ENCODE measurements at regions not wholly inside any gene's neighbourhood (a gene's known extent, or its start where the extent isn't known, plus 50 kb on each side); places are given as distances from the start of the nearest gene placed in this dataset.

DNA sequence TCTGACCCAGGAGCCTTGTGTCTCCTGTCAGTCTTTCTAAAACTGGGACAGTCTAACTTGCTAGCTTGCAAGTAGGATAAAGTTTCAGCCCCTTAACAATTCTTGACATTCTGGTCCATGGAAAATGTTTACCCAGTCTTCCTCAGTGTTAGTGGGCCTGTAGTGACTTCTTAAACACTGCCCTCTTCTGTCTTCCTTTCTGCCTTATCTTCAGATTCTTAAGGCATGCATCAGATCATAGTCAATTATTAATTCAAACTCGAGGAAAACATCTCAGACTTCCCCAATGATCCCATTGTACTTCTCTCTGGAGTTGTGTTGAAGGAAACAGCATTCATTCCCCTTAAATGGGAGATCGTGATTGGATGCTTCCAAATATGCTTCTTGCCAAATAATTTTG is 1199.8 kb downstream of the DTWD2 start:
- Histone ChIP-seq H3K36me3 (ENCODE audit: control insufficient read depth in 4 of 4, insufficient read depth in 4 of 4, low read length in 4 of 4) (no peaks in the 10 kb centered on the region), H3K4me1 (ENCODE audit: control insufficient read depth in 5 of 5, insufficient read depth in 5 of 5, low read length in 5 of 5) (peaks cover 0 to under 1% (median 0%) of the 10 kb centered on the region in 5 donors), H3K9me3 (ENCODE audit: control insufficient read depth in 4 of 4, insufficient read depth in 3 of 4, low read length in 3 of 4) (no peaks in the 10 kb centered on the region), H3K27me3 (ENCODE audit: control insufficient read depth in 3 of 3, insufficient read depth in 3 of 3, low read length in 2 of 3) (no peaks in the 10 kb centered on the region), H3K9ac (ENCODE audit: insufficient read depth in 1 of 2, low read length in 2 of 2) (no peak overlapping the region), H3K27ac (ENCODE audit: low read depth in 1 of 2, low read length in 1 of 2) (no peak overlapping the region), H3K4me3 (no peak overlapping the region)
- DNase-seq (peak in 2 of 3 donors; percentile 5 to 23), ATAC-seq (ENCODE audit: insufficient read depth, low FRiP score) (no peak)
- WGBS, 2 donors: 35 to 50% methylated on average over 2 of the region's 2 CpGs
- TF ChIP-seq, protein P1, sequence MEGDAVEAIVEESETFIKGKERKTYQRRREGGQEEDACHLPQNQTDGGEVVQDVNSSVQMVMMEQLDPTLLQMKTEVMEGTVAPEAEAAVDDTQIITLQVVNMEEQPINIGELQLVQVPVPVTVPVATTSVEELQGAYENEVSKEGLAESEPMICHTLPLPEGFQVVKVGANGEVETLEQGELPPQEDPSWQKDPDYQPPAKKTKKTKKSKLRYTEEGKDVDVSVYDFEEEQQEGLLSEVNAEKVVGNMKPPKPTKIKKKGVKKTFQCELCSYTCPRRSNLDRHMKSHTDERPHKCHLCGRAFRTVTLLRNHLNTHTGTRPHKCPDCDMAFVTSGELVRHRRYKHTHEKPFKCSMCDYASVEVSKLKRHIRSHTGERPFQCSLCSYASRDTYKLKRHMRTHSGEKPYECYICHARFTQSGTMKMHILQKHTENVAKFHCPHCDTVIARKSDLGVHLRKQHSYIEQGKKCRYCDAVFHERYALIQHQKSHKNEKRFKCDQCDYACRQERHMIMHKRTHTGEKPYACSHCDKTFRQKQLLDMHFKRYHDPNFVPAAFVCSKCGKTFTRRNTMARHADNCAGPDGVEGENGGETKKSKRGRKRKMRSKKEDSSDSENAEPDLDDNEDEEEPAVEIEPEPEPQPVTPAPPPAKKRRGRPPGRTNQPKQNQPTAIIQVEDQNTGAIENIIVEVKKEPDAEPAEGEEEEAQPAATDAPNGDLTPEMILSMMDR (IDR thresholded peaks at IDR 0.05; ENCODE audit: control extremely low read depth, extremely low read depth): no peak

DNA sequence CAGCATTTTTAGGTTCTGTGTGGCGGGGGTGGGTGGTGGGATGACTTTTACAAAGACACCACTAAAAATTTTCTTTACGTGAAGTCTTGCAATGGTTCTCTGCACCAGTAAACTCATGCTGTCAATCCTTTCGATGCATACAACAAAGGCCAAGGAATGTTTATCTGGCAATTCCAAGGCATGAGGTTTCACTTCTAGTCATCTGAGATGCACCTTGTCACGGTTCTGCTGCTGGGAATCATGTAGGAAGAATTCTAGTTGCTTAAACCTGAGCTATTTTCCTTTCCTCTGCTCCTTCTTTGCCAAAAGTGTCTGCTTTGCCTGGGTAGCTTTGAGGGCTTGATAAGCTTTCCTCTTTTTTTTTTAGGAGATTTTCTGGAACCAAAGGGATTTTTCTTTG is 1204.5 kb upstream of the SEMA6A start:
- H3K4me3 ChIP-seq: no peak overlapping the region
- TF ChIP-seq, protein P1 (IDR thresholded peaks at IDR 0.05; ENCODE audit: control extremely low read depth, extremely low read depth): no peak
- H3K27ac ChIP-seq (ENCODE audit: low read depth in 1 of 2, low read length in 1 of 2): no peak overlapping the region
- no peak for ATAC-seq (ENCODE audit: insufficient read depth, low FRiP score)
- H3K36me3 ChIP-seq (ENCODE audit: control insufficient read depth in 4 of 4, insufficient read depth in 4 of 4, low read length in 4 of 4): no peaks in the 10 kb centered on the region
- WGBS, 2 donors: 91 to 92% methylated on average over 4 of the region's 4 CpGs
- DNase-seq: no peak
- no peaks in the 10 kb centered on the region for H3K4me1 ChIP-seq (ENCODE audit: control insufficient read depth in 5 of 5, insufficient read depth in 5 of 5, low read length in 5 of 5)
- H3K27me3 ChIP-seq (ENCODE audit: control insufficient read depth in 3 of 3, insufficient read depth in 3 of 3, low read length in 2 of 3): no peaks in the 10 kb centered on the region
- H3K9ac ChIP-seq (ENCODE audit: insufficient read depth in 1 of 2, low read length in 2 of 2): no peak overlapping the region
- peaks cover 0 to 4% (median 0%) of the 10 kb centered on the region in 4 donors for H3K9me3 ChIP-seq (ENCODE audit: control insufficient read depth in 4 of 4, insufficient read depth in 3 of 4, low read length in 3 of 4)

DNA sequence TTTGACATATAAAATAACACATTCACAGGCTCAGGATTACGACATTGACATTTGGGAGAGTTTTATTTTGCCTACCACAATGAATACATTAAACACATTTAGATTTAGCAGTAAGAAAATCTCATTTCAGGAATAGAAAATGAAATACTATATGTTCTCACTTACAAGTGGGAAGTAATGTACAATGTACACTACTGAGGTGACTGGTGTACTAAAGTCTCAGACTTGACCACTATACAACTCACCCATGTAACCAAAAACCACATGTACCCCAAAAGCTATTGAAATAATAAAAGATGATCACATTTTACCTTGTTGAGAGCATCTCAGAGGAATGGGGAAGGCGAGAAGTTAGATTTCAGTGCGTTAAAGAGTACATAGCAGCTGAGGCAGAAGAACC is 1202.4 kb upstream of the SEMA6A start:
- no peak overlapping the region for H3K4me3 ChIP-seq
- DNase-seq (no peak), ATAC-seq (ENCODE audit: insufficient read depth, low FRiP score) (no peak)
- H3K36me3 ChIP-seq (ENCODE audit: control insufficient read depth in 4 of 4, insufficient read depth in 4 of 4, low read length in 4 of 4): no peaks in the 10 kb centered on the region
- peaks cover 0 to 4% (median 2%) of the 10 kb centered on the region in 4 donors for H3K9me3 ChIP-seq (ENCODE audit: control insufficient read depth in 4 of 4, insufficient read depth in 3 of 4, low read length in 3 of 4)
- WGBS, 2 donors: 88 to 90% methylated on average over 3 of the region's 3 CpGs
- H3K27me3 ChIP-seq (ENCODE audit: control insufficient read depth in 3 of 3, insufficient read depth in 3 of 3, low read length in 2 of 3): no peaks in the 10 kb centered on the region
- no peaks in the 10 kb centered on the region for H3K4me1 ChIP-seq (ENCODE audit: control insufficient read depth in 5 of 5, insufficient read depth in 5 of 5, low read length in 5 of 5)
- H3K9ac ChIP-seq (ENCODE audit: insufficient read depth in 1 of 2, low read length in 2 of 2): no peak overlapping the region
- H3K27ac ChIP-seq (ENCODE audit: low read depth in 1 of 2, low read length in 1 of 2): no peak overlapping the region
- TF ChIP-seq, protein P1 (IDR thresholded peaks at IDR 0.05; ENCODE audit: control extremely low read depth, extremely low read depth): no peak

DNA sequence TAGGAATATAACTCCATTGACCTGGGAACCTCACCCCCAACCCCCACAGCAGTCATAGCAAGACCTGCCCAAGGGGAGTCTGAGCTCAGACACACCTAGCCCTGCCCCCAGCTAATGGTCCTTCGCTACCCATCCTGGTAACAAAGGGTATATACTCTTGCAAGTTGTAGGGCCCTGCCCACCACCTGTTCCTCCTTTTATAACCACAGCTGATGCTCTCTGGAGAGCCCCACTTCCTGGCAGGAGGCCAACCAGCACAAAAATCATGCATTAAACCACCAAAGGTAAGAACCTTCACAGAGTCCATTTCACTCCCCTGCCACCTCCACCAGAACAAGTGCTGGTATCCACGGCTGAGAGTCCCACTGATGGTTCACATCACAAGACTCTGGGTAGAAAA is 1195.3 kb upstream of the SEMA6A start:
- Histone ChIP-seq H3K27me3 (ENCODE audit: control insufficient read depth in 3 of 3, insufficient read depth in 3 of 3, low read length in 2 of 3) (no peaks in the 10 kb centered on the region), H3K4me3 (no peak overlapping the region), H3K4me1 (ENCODE audit: control insufficient read depth in 5 of 5, insufficient read depth in 5 of 5, low read length in 5 of 5) (no peaks in the 10 kb centered on the region), H3K9me3 (ENCODE audit: control insufficient read depth in 4 of 4, insufficient read depth in 3 of 4, low read length in 3 of 4) (peaks cover 0 to 9% (median 0%) of the 10 kb centered on the region in 4 donors), H3K9ac (ENCODE audit: insufficient read depth in 1 of 2, low read length in 2 of 2) (no peak overlapping the region), H3K27ac (ENCODE audit: low read depth in 1 of 2, low read length in 1 of 2) (no peak overlapping the region), H3K36me3 (ENCODE audit: control insufficient read depth in 4 of 4, insufficient read depth in 4 of 4, low read length in 4 of 4) (no peaks in the 10 kb centered on the region)
- ATAC-seq (ENCODE audit: insufficient read depth, low FRiP score) (no peak), DNase-seq (no peak)
- TF ChIP-seq, protein P1 (IDR thresholded peaks at IDR 0.05; ENCODE audit: control extremely low read depth, extremely low read depth): no peak
- WGBS, 2 donors: 94 to 98% methylated on average over 2 of the region's 2 CpGs
